ENCODE measurements at regions not wholly inside any gene's neighbourhood (a gene's known extent, or its start where the extent isn't known, plus 50 kb on each side); places are given as distances from the start of the nearest gene placed in this dataset.

GRCh38 chr16:6144463-6144862, 1046.9 kb upstream of the EEF2KMT start:
- Histone ChIP-seq H3K27me3 (replicated peaks; ENCODE audit: insufficient read depth) (no peaks in the 10 kb centered on the region), H3K36me3 (no peaks in the 10 kb centered on the region), H3K4me1 (ENCODE audit: control insufficient read depth in 1 of 2, low read depth in 2 of 2) (no peaks in the 10 kb centered on the region), H3K9me3 (no peaks in the 10 kb centered on the region), H3K4me3 (no peak overlapping the region), H3K27ac (no peak overlapping the region)
- TF ChIP-seq CTCF (IDR thresholded peaks at IDR 0.05) = no peak
- ATAC-seq (ENCODE audit: insufficient number of reproducible peaks, low FRiP score, low read depth) (no peak), DNase-seq (ENCODE audit: low spot score) (no peak)

DNA sequence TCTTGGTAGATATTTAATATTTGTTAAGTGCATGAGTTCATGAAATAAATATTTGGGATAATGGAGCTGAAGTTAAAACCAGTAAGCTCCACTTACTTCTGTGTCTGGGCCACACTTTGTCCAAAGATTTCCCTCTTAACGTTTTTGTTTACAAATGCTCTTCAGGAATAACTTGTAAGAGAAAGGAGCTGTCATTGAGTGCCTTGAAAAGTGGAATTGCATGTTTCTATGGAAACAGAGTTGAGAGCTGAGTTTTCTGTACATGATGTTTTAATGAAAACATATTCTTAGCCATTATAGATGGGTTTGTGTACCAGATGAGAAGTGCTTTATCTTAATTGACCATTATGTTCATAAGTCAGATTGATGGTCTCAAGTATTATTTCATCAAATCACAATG, 1045.4 kb upstream of the EEF2KMT start:
- Histone ChIP-seq H3K36me3 (no peaks in the 10 kb centered on the region), H3K27ac (no peak overlapping the region), H3K9me3 (no peaks in the 10 kb centered on the region), H3K27me3 (replicated peaks; ENCODE audit: insufficient read depth) (no peaks in the 10 kb centered on the region), H3K4me3 (no peak overlapping the region), H3K4me1 (ENCODE audit: control insufficient read depth in 1 of 2, low read depth in 2 of 2) (no peaks in the 10 kb centered on the region)
- DNase-seq (ENCODE audit: low spot score) (no peak), ATAC-seq (ENCODE audit: insufficient number of reproducible peaks, low FRiP score, low read depth) (no peak)
- no peak for TF ChIP-seq CTCF (IDR thresholded peaks at IDR 0.05)

DNA sequence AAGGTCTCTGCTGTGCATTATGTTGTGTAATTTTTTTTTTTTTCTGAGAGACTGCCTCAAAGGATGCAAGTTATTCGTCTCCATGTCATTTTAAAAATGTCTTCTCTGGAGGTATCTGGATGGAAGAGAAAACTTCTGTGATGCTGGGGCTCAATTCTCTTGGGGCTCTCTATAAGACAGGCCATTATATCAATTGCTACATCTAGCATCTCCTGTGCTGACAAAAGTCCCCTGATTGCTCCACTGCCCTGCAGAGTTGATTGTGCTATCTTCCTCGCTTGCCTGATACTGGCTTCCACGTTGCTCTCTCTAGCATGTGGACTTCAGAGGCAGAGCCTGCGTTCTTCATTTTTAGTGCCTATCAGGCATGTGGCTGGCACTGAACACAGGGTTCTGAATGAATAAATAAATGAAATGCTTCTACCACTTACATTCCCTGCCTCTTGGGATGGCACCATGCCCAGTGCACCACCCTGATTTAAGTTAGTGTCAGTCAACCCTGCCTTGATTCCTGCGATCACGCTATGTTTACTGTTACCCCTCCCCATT, 1035.5 kb upstream of the EEF2KMT start:
- Histone ChIP-seq H3K4me1 (ENCODE audit: control insufficient read depth in 1 of 2, low read depth in 2 of 2) (no peaks in the 10 kb centered on the region), H3K27ac (no peak overlapping the region), H3K4me3 (no peak overlapping the region), H3K27me3 (replicated peaks; ENCODE audit: insufficient read depth) (no peaks in the 10 kb centered on the region), H3K9me3 (no peaks in the 10 kb centered on the region), H3K36me3 (no peaks in the 10 kb centered on the region)
- TF ChIP-seq CTCF (IDR thresholded peaks at IDR 0.05) = no peak
- DNase-seq (ENCODE audit: low spot score) = no peak
- no peak for ATAC-seq (ENCODE audit: insufficient number of reproducible peaks, low FRiP score, low read depth)

DNA sequence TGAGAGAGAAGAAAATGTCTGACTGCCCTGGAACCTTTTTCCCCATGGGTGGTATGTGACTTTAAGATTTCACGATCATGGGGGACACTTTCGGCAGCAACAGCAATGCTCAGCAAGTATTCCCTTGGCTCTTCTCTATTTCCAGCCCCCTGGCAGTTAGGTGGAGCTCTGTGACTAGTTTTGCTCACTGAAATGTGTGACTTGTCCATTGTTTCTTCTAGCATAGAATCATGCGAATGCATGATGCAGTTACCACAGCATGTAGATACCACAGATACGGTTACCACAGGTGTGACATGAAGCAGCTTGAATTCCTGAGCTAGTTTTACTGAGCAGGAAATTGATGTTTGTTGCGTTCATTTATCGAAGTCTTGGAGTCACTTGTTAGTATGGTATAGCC, 1034.5 kb upstream of the EEF2KMT start:
- DNase-seq (ENCODE audit: low spot score) (no peak), ATAC-seq (ENCODE audit: insufficient number of reproducible peaks, low FRiP score, low read depth) (no peak)
- Histone ChIP-seq H3K27me3 (replicated peaks; ENCODE audit: insufficient read depth) (no peaks in the 10 kb centered on the region), H3K4me3 (no peak overlapping the region), H3K36me3 (no peaks in the 10 kb centered on the region), H3K9me3 (no peaks in the 10 kb centered on the region), H3K4me1 (ENCODE audit: control insufficient read depth in 1 of 2, low read depth in 2 of 2) (no peaks in the 10 kb centered on the region), H3K27ac (no peak overlapping the region)
- TF ChIP-seq CTCF (IDR thresholded peaks at IDR 0.05) = no peak

DNA sequence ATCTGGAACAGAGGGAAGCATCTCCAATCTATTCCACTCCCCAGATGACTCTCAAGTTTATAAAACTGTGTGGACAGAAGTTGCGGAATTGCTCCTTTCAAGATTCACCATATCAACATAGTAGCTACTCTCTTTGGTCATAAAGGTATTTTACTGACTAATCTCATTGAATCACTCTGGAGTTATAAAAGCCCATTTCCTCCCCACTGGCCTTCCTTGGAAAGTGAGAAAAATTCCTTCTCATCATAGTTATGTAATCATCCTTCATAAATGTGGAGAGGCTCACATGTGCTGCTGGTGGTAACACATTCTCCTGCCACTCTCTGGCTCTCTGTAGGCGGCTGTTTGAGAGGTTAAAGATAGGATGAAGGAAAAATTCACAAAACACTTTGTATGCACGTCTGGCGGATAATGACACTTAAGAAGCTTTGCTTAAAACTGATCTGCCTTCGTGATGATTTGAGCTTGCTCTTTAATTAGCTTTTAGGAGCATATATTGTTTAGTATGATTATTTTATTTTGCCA, 1034.0 kb upstream of the EEF2KMT start:
- Histone ChIP-seq H3K27ac (no peak overlapping the region), H3K4me3 (no peak overlapping the region), H3K9me3 (no peaks in the 10 kb centered on the region), H3K27me3 (replicated peaks; ENCODE audit: insufficient read depth) (no peaks in the 10 kb centered on the region), H3K36me3 (no peaks in the 10 kb centered on the region), H3K4me1 (ENCODE audit: control insufficient read depth in 1 of 2, low read depth in 2 of 2) (no peaks in the 10 kb centered on the region)
- DNase-seq (ENCODE audit: low spot score) = no peak
- ATAC-seq (ENCODE audit: insufficient number of reproducible peaks, low FRiP score, low read depth) = no peak
- TF ChIP-seq CTCF (IDR thresholded peaks at IDR 0.05) = no peak

Data from thoracic aorta (tissue), 2 donors.